ENCODE measurements at regions not wholly inside any gene's neighbourhood (a gene's known extent, or its start where the extent isn't known, plus 50 kb on each side); places are given as distances from the start of the nearest gene placed in this dataset.

GRCh38 chr10:130557181-130557845 is 421.1 kb downstream of the GLRX3 start:
- no TSS peak for BruUV-seq (replicated peaks)

GRCh38 chr10:130558746-130559546 is 422.8 kb downstream of the GLRX3 start:
- no TSS peak for BruUV-seq (replicated peaks)
- Histone ChIP-seq H3K36me3 (ENCODE audit: insufficient read depth, low read length, poor library complexity, severe bottlenecking) (no peaks in the 10 kb centered on the region), H3K4me3 (ENCODE audit: low read depth, low read length, poor library complexity, severe bottlenecking) (no peak overlapping the region), H3K27ac (ENCODE audit: low read depth, low read length, poor library complexity, severe bottlenecking) (no peak overlapping the region), H3K27me3 (replicated peaks; ENCODE audit: insufficient read depth, low read depth, low read length, poor library complexity) (no peaks in the 10 kb centered on the region), H3K9me3 (ENCODE audit: low read depth, low read length, poor library complexity, severe bottlenecking) (no peaks in the 10 kb centered on the region), H3K4me1 (ENCODE audit: insufficient read depth, low read length, poor library complexity, severe bottlenecking) (no peaks in the 10 kb centered on the region)
- DNase-seq (ENCODE audit: low spot score), result no peak
- ChIA-PET CTCF (no interaction called here), POLR2A (ENCODE audit: low non-redundant PET) (no interaction called here)
- intact Hi-C loops (cut with micrococcal nuclease; ENCODE audit: unreplicated experiment), result no loop called here
- TF ChIP-seq, protein P1, sequence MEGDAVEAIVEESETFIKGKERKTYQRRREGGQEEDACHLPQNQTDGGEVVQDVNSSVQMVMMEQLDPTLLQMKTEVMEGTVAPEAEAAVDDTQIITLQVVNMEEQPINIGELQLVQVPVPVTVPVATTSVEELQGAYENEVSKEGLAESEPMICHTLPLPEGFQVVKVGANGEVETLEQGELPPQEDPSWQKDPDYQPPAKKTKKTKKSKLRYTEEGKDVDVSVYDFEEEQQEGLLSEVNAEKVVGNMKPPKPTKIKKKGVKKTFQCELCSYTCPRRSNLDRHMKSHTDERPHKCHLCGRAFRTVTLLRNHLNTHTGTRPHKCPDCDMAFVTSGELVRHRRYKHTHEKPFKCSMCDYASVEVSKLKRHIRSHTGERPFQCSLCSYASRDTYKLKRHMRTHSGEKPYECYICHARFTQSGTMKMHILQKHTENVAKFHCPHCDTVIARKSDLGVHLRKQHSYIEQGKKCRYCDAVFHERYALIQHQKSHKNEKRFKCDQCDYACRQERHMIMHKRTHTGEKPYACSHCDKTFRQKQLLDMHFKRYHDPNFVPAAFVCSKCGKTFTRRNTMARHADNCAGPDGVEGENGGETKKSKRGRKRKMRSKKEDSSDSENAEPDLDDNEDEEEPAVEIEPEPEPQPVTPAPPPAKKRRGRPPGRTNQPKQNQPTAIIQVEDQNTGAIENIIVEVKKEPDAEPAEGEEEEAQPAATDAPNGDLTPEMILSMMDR (conservative IDR thresholded peaks at IDR 0.05; ENCODE audit: low read depth, low read length), result no peak
- TF ChIP-seq EZH2 (IDR thresholded peaks at IDR 0.05; ENCODE audit: borderline replicate concordance, low read depth, low read length, poor library complexity, severe bottlenecking), result no peak

More at GRCh38 chr10:130557181-130557845, 421.1 kb downstream of the GLRX3 start:
- DNase-seq (ENCODE audit: low spot score), result no peak
- intact Hi-C loops (cut with micrococcal nuclease; ENCODE audit: unreplicated experiment), result no loop called here
- no peaks in the 10 kb centered on the region for H3K4me1 ChIP-seq (ENCODE audit: insufficient read depth, low read length, poor library complexity, severe bottlenecking)
- no peaks in the 10 kb centered on the region for H3K36me3 ChIP-seq (ENCODE audit: insufficient read depth, low read length, poor library complexity, severe bottlenecking)
- CTCF ChIA-PET, result no interaction called here
- TF ChIP-seq EZH2 (IDR thresholded peaks at IDR 0.05; ENCODE audit: borderline replicate concordance, low read depth, low read length, poor library complexity, severe bottlenecking), result no peak
- TF ChIP-seq, protein P1 (conservative IDR thresholded peaks at IDR 0.05; ENCODE audit: low read depth, low read length), result no peak
- H3K27ac ChIP-seq (ENCODE audit: low read depth, low read length, poor library complexity, severe bottlenecking), result no peak overlapping the region
- no peaks in the 10 kb centered on the region for H3K27me3 ChIP-seq (replicated peaks; ENCODE audit: insufficient read depth, low read depth, low read length, poor library complexity)
- POLR2A ChIA-PET (ENCODE audit: low non-redundant PET), result no interaction called here
- no peaks in the 10 kb centered on the region for H3K9me3 ChIP-seq (ENCODE audit: low read depth, low read length, poor library complexity, severe bottlenecking)
- no peak overlapping the region for H3K4me3 ChIP-seq (ENCODE audit: low read depth, low read length, poor library complexity, severe bottlenecking)

GRCh38 chr10:130559547-130559880 is 423.3 kb downstream of the GLRX3 start:
- ChIA-PET POLR2A (ENCODE audit: low non-redundant PET) (no interaction called here), CTCF (no interaction called here)
- H3K27me3 ChIP-seq (replicated peaks; ENCODE audit: insufficient read depth, low read depth, low read length, poor library complexity), result no peaks in the 10 kb centered on the region
- BruUV-seq (replicated peaks), result no TSS peak
- H3K27ac ChIP-seq (ENCODE audit: low read depth, low read length, poor library complexity, severe bottlenecking), result no peak overlapping the region
- TF ChIP-seq, protein P1 (conservative IDR thresholded peaks at IDR 0.05; ENCODE audit: low read depth, low read length), result no peak
- no peak for TF ChIP-seq EZH2 (IDR thresholded peaks at IDR 0.05; ENCODE audit: borderline replicate concordance, low read depth, low read length, poor library complexity, severe bottlenecking)
- intact Hi-C loops (cut with micrococcal nuclease; ENCODE audit: unreplicated experiment), result no loop called here
- no peaks in the 10 kb centered on the region for H3K36me3 ChIP-seq (ENCODE audit: insufficient read depth, low read length, poor library complexity, severe bottlenecking)
- no peak for DNase-seq (ENCODE audit: low spot score)
- H3K9me3 ChIP-seq (ENCODE audit: low read depth, low read length, poor library complexity, severe bottlenecking), result no peaks in the 10 kb centered on the region
- H3K4me3 ChIP-seq (ENCODE audit: low read depth, low read length, poor library complexity, severe bottlenecking), result no peak overlapping the region
- no peaks in the 10 kb centered on the region for H3K4me1 ChIP-seq (ENCODE audit: insufficient read depth, low read length, poor library complexity, severe bottlenecking)

All from A673 (cell line).